ENCODE measurements at regions not wholly inside any gene's neighbourhood (a gene's known extent, or its start where the extent isn't known, plus 50 kb on each side); places are given as distances from the start of the nearest gene placed in this dataset.

GRCh38 chr18:43794363-43794762 lies 517.1 kb upstream of the SYT4 start:
- H3K27ac Mint-ChIP-seq, result no peak overlapping the region
- Histone ChIP-seq H3K36me3 (no peaks in the 10 kb centered on the region), H3K27ac (no peak overlapping the region), H4K20me1 (ENCODE audit: low read depth) (no peaks in the 10 kb centered on the region), H3F3A (ENCODE audit: low read depth) (no peaks in the 10 kb centered on the region), H3K4me2 (no peak overlapping the region), H2AFZ (replicated peaks) (no peak overlapping the region), H3K9me3 (ENCODE audit: low read depth) (no peaks in the 10 kb centered on the region), H3K79me2 (ENCODE audit: low read depth) (no peaks in the 10 kb centered on the region), H3K9ac (no peak overlapping the region), H3K4me1 (no peaks in the 10 kb centered on the region), H3K27me3 (no peaks in the 10 kb centered on the region), H3K4me3 (no peak overlapping the region)
- H3K27me3 Mint-ChIP-seq (ENCODE audit: insufficient read depth, low read depth), result no peaks in the 10 kb centered on the region
- no peak for DNase-seq (ENCODE audit: low spot score)
- H3K4me3 Mint-ChIP-seq, result no peak overlapping the region
- H3K36me3 Mint-ChIP-seq, result no peaks in the 10 kb centered on the region
- no peaks in the 10 kb centered on the region for H3K9me3 Mint-ChIP-seq
- no peaks in the 10 kb centered on the region for H3K4me1 Mint-ChIP-seq
- no peak for TF ChIP-seq CTCF (IDR thresholded peaks at IDR 0.05)
- TF ChIP-seq EZH2 (IDR thresholded peaks at IDR 0.05), result no peak
- TF ChIP-seq EZH2phosphoT487 (IDR thresholded peaks at IDR 0.05), result no peak

- H3K27ac ChIP-seq, result no peak overlapping the region
- no peak overlapping the region for H2AFZ ChIP-seq (replicated peaks)
- H3K27ac Mint-ChIP-seq, result no peak overlapping the region
- no peaks in the 10 kb centered on the region for H3K9me3 ChIP-seq (ENCODE audit: low read depth)
- H3K4me1 Mint-ChIP-seq, result no peaks in the 10 kb centered on the region
- no peaks in the 10 kb centered on the region for H3K79me2 ChIP-seq (ENCODE audit: low read depth)
- no peak for TF ChIP-seq EZH2phosphoT487 (IDR thresholded peaks at IDR 0.05)
- no peak for TF ChIP-seq EZH2 (IDR thresholded peaks at IDR 0.05)
- TF ChIP-seq CTCF (IDR thresholded peaks at IDR 0.05), result no peak
- no peaks in the 10 kb centered on the region for H3K27me3 ChIP-seq
- no peak for DNase-seq (ENCODE audit: low spot score)
- no peaks in the 10 kb centered on the region for H3K27me3 Mint-ChIP-seq (ENCODE audit: insufficient read depth, low read depth)
- no peak overlapping the region for H3K4me3 ChIP-seq
- no peak overlapping the region for H3K9ac ChIP-seq
- no peaks in the 10 kb centered on the region for H3F3A ChIP-seq (ENCODE audit: low read depth)
- H3K36me3 ChIP-seq, result no peaks in the 10 kb centered on the region
- H3K4me3 Mint-ChIP-seq, result no peak overlapping the region
- no peak overlapping the region for H3K4me2 ChIP-seq
- no peaks in the 10 kb centered on the region for H3K9me3 Mint-ChIP-seq
- H3K4me1 ChIP-seq, result no peaks in the 10 kb centered on the region
- no peaks in the 10 kb centered on the region for H4K20me1 ChIP-seq (ENCODE audit: low read depth)
- H3K36me3 Mint-ChIP-seq, result no peaks in the 10 kb centered on the region
These were observed 520.1 kb upstream of the SYT4 start for GRCh38 chr18:43797347-43797746.

- H3K4me3 Mint-ChIP-seq, result no peak overlapping the region
- no peak overlapping the region for H3K27ac ChIP-seq
- no peak for DNase-seq (ENCODE audit: low spot score)
- no peaks in the 10 kb centered on the region for H3K36me3 Mint-ChIP-seq
- no peak overlapping the region for H3K27ac Mint-ChIP-seq
- no peak overlapping the region for H3K9ac ChIP-seq
- H3K9me3 ChIP-seq (ENCODE audit: low read depth), result no peaks in the 10 kb centered on the region
- no peaks in the 10 kb centered on the region for H3K4me1 ChIP-seq
- H3F3A ChIP-seq (ENCODE audit: low read depth), result no peaks in the 10 kb centered on the region
- no peaks in the 10 kb centered on the region for H3K27me3 Mint-ChIP-seq (ENCODE audit: insufficient read depth, low read depth)
- no peaks in the 10 kb centered on the region for H3K9me3 Mint-ChIP-seq
- no peaks in the 10 kb centered on the region for H3K79me2 ChIP-seq (ENCODE audit: low read depth)
- H3K4me1 Mint-ChIP-seq, result no peaks in the 10 kb centered on the region
- H3K36me3 ChIP-seq, result no peaks in the 10 kb centered on the region
- TF ChIP-seq CTCF (IDR thresholded peaks at IDR 0.05) (no peak), EZH2phosphoT487 (IDR thresholded peaks at IDR 0.05) (no peak), EZH2 (IDR thresholded peaks at IDR 0.05) (no peak)
- no peak overlapping the region for H3K4me2 ChIP-seq
- H3K4me3 ChIP-seq, result no peak overlapping the region
- H2AFZ ChIP-seq (replicated peaks), result no peak overlapping the region
- no peaks in the 10 kb centered on the region for H3K27me3 ChIP-seq
- H4K20me1 ChIP-seq (ENCODE audit: low read depth), result no peaks in the 10 kb centered on the region
These were observed 523.3 kb upstream of the SYT4 start for GRCh38 chr18:43800584-43800983.

Measured in neural progenitor cell (in vitro differentiated cells).